CD4-positive, alpha-beta T cell treated with Interleukin-10 for 1 hour (primary cell): ENCODE measurements at regions not wholly inside any gene's neighbourhood (a gene's known extent, or its start where the extent isn't known, plus 50 kb on each side); places are given as distances from the start of the nearest gene placed in this dataset.
"Not testable (repeated sequence)": the region's sequence is repeated elsewhere in the genome, so short reads cannot be mapped to it uniquely, and the experiment has no call there.

Experiments used
- DNase-seq: peaks from one replicate; pipeline ENCODE4 v3.0.0-alpha.2; 2020

DNA sequence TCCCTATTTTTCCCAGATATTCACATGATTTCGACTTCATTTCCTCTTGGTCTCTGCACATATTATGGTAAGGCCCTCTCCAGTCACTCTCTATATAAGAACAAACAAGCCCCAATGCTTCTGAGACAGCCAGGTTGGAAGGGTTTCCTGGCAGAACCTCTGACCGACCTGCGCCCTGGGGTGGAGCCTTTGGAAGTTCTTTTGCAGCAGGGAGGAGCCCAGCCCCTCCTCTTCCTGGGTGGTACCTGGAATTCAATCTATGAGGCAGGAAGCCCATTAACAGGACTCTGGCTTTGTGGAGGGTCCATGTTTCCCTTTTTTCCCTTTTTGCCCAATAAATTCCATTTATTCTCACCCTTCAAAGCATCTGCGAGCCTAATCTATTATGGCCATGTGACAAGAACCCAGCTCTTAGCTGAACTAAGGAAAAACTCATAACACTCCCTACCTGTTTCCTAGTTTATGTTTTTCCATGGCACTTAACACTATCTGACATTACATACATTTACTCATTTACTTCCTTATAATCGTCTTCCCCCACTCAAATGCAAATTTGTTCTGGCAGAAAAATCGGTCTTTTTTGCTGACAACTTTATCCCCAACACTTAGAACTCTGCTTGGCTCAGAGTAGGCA lies 92.5 kb upstream of the FRMD4A start:
- DNase-seq: no peak

GRCh38 chr10:14422431-14422830 lies 91.7 kb upstream of the FRMD4A start:
- no peak for DNase-seq

DNA sequence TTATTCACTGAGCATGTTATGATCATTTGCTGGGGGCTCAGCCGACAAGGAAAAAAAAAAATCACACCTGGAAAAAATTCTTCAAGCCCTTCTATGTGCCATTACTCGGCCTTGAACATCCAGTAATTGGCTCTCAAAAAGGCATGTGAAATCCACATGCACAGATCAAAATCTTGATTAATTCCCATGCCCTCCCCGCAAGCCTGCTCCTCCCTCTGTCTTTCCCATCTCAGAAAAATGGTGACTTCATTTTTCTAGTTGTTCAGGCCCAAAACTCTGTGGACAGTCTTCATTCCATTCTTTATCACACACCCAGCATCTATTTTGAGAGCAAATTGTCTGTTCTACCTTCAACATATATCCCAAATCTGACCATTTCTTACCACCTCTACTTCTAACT lies 91.2 kb upstream of the FRMD4A start:
- DNase-seq: no peak

GRCh38 chr10:14417336-14417735 lies 86.6 kb upstream of the FRMD4A start:
- DNase-seq: not testable (repeated sequence)

DNA sequence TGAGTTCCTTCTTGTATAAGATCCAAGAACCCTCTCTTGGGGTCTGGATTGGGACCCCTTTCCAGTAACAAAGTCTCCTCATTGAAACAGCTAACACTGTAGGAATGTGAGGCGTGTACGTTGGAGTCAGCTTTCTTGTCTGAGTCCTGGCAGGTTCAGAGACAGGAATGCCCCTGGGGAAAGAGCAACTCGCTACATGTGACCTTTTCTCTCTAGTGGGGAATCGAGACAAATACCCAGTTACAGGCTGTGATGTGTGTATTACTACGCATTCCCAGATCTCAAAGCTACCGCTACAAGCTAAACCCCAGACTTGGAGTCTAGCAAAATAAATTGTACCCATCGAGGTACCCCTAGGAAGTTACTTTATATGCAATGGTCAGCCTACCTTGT lies 85.6 kb upstream of the FRMD4A start:
- DNase-seq: no peak

GRCh38 chr10:14415676-14416307 lies 85.1 kb upstream of the FRMD4A start:
- no peak for DNase-seq

- no peak for DNase-seq
These were observed 84.2 kb upstream of the FRMD4A start for GRCh38 chr10:14414901-14415300.

DNA sequence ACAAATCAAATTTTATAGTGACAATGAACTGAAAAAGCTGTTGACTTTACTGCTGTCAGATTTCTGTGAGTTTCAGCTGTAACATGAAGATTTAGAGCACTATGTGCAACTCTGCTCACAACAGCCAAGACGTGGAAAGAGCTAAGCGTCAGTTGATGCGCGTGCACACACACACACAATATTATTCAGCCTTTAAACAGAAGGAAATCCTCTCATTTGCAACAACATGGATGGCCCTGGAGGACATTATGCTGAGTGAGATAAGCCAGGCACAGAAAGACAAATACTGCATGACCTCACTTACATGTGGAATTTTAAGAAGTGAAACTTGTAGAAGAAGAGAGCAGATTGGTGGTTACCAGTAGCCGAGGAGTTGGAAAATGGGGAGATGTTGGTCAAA lies 82.8 kb upstream of the FRMD4A start:
- no peak for DNase-seq

DNA sequence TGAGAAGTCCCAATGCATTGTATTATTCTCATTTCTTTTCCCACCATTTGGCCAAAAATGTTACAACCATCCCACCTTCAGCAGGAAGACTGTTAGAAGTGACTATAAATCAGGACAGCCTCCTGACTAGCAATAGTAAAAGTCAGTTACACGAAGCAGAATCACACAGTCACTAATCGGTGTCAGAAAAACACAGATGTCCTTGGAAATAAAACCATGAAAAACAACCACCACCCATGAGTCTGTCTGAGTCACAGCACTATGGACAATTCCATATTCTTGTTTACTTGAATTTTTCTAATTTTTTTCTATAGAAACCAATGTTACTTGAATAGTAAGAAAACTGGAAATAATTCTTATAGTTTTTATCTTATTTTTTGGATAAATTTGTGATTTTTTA lies 81.9 kb upstream of the FRMD4A start:
- DNase-seq: no peak

DNA sequence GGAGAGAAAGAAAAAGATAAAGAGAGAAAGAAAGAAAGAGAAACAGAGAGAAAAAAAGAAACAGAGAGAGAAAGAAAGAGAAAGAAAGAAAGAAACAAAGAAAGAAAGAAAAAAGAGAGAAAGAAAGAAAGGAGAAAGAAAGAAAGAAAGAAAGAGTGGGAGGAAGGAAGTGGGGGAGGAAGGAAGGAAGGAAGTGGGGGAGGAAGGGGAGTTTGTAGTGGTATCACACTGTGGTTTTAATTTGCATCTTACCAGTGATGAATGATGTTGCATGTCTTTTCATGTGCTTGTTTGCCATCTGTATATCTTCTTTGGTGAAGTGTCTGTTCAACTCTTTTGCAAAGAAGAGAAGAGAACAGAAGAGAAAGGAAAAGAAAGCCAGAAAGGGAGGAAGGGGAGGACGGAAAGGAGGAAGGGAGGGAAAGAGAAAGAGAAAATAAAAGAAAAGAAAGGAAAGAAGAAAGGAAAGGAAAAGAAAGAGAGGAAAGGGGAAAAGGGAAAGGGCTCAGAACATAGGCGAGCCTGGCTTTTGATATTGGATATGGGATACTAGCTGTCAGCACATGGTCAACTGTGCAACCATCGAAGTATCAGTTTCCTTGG lies 79.2 kb upstream of the FRMD4A start:
- no peak for DNase-seq

GRCh38 chr10:14409247-14409646 lies 78.5 kb upstream of the FRMD4A start:
- DNase-seq: no peak

DNA sequence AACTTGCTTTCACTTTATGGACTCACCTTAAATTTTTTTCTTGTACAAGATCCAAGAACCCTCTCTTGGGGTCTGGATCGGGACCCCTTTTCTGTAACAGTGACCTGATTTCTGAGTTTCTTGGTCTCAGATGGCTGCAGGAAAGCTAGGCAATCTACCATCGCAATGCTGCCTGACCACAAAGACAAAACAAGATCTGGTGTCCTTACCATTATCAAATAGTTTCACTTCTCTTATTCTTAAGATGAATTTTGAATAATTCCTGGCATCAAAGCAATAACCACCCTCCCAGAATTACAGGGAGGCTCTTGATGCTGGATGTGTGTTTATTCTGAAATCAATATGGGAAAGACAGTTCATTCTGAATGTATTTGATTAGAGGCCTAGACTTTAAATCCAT lies 77.4 kb upstream of the FRMD4A start:
- DNase-seq: no peak

DNA sequence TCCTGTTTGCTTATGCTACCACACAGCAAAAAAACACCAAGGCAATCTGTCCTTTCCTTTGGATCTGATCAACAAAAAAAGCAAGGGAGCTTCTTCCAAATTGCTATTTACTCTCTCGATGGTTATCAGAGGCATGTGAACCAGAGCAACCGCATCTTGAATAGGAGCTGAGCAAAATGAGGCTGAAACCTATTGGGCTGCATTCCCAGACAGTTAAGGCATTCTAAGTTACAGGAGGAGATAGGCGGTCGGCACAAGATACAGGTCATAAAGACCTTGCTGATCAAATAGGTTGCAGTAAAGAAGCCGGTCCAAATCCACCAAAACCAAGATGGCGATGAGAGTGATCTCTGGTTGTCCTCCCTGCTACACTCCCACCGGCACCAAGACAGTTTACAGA lies 76.8 kb upstream of the FRMD4A start:
- no peak for DNase-seq

DNA sequence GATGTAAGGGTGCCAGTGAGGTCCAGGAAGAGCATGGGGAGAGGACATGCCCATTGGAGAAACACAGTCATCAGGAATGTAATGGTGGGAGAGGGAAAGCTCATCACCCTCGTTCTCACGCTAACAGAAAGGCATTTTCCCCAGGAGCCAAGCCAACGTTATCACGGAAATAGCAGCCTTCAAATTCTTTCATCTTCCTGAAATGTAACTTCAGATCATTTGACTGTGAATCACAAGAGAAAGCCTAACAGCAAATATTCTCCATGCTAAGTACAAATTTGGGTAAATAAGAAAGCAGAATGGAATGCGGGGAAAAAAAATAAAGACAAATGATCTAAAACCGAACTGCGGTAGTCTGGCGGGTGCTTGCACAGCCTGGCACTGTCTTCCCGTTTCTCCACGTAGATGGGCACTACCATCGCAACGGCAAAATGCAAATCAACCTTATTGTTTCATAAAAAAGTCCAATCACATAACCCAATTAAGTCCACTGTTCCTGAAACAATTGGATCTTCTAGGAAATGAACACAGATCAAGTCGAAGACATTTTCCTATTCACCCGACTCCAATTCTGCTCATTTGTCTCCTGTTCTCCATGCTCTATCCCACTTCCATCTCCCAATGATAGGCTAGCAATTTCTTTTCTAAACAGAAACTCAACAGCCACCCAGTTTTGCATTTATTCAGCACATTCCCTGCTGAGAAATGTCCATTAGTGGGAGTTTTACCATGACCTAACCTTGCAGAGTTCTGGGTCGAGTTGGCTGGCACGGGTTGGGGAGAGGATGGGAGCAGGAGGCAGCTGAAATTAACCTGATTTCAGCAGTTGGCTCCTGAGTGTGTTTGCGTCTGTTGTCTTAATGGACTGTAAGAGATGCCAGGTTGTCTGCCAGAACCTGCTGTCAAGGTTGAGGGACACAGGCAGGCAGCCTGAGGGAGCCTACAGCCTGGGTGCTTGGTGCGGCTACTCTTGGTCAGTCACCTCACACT lies 74.6 kb upstream of the FRMD4A start:
- no peak for DNase-seq

DNA sequence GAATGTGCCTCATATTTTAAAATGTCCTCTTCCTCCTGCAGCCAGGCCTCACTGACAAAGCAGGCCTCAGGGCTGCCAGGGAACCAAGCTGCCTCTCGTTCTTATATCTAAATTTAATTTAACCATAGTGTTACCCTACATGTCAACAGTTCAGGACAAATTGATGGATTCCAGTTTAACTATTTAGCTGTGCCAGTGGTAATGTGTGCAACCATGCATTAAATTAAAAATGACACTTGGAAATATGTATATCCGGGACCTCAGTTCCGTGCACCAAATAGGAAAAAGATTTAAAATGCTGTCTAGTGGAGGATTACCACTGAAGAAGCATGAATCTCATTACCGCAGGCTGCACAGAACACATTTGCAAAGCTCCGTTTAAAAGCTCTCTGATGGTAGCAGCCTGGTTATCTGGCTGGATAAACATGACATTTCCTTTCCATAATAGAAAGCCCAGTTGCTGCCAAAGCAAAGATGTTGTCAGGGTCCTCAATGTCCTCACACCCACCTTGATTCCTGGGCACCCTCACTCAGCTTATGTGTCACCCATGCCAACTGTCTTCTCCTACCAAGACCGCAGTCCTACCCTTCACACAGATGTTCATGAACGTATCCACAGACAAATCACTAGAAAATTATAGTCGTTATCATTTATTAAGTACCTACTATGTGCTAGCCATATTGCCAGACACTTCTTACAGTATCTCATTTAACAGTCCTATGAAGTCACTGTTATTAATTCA lies 73.3 kb upstream of the FRMD4A start:
- DNase-seq: no peak

GRCh38 chr10:14403359-14403758 lies 72.6 kb upstream of the FRMD4A start:
- DNase-seq: no peak

GRCh38 chr10:14399641-14400040 lies 68.9 kb upstream of the FRMD4A start:
- no peak for DNase-seq

GRCh38 chr10:14397066-14397465 lies 66.3 kb upstream of the FRMD4A start:
- DNase-seq: no peak

GRCh38 chr10:14396411-14397048 lies 65.8 kb upstream of the FRMD4A start:
- DNase-seq: no peak

- no peak for DNase-seq
These were observed 63.5 kb upstream of the FRMD4A start for GRCh38 chr10:14394179-14394578.

GRCh38 chr10:14391342-14391741 lies 60.6 kb upstream of the FRMD4A start:
- no peak for DNase-seq

DNA sequence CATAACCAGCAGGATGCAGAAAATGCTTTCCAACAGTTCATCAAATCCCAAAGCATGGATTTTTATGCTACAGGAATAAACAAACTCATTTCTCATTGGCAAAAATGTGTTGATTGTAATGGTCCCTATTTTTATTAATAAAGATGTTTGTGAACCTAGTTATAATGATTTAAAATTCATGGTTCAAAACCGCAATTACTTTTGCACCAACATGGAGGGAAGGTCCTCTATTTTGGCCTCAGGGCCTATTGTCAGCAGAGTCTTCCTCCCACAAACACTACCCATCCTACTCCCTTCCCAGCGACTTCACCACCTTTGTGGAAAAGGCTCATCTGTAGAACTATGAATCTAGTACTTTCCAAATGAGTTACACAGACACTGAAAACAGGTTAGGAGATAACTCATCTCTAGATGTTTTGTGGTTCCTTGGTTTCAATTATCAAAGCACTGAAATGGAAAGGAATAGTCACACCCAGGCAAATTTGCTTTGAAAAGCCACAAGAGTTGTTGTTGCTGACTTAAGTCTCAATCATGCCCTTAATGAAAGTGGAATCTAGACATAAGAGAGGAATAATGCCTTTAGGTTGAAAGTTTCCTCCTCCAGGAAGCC lies 59.4 kb upstream of the FRMD4A start:
- DNase-seq: peak; percentile 20
